GM12865 (cell line): ENCODE measurements at regions not wholly inside any gene's neighbourhood (a gene's known extent, or its start where the extent isn't known, plus 50 kb on each side); places are given as distances from the start of the nearest gene placed in this dataset.

Experiments used
- DNase-seq: peaks from one replicate; pipeline ENCODE4 v3.0.0; 2010; ENCODE audit warnings: low read depth
- H3K4me3 ChIP-seq: 2 replicates; pipeline ENCODE4 v1.5.1; 2011; ENCODE audit warnings: mild to moderate bottlenecking, low read depth, low read length, control low read depth
- TF ChIP-seq, protein P1 (sequence below): IDR thresholded peaks from 2 replicates; pipeline ENCODE4 v1.5.1; 2011; ENCODE audit warnings: low read length, control low read depth, low read depth, inconsistent platforms; ENCODE audit not compliant: insufficient read depth; ENCODE audit errors: missing control alignments

DNA sequence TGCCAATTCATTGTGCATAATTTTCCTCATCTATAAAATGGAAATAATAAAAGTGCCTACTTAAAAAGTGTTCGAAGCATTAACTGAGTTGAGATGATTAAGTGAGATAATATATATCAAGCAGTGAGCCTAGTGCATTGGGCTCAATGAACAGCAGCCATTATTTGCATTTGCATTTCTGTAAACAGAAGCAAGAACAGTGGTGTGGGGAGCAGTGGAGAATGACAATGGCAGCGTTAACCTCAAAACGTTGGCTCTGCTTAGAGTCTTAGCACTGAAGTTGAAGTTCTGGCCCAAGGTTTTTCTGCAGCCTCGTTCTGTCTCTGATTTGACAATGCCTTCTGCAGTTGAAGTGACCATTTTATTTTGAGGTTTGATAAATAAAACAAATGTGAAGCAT is 466.3 kb upstream of the ONECUT1 start:
- H3K4me3 ChIP-seq, result no peak overlapping the region
- TF ChIP-seq, protein P1, sequence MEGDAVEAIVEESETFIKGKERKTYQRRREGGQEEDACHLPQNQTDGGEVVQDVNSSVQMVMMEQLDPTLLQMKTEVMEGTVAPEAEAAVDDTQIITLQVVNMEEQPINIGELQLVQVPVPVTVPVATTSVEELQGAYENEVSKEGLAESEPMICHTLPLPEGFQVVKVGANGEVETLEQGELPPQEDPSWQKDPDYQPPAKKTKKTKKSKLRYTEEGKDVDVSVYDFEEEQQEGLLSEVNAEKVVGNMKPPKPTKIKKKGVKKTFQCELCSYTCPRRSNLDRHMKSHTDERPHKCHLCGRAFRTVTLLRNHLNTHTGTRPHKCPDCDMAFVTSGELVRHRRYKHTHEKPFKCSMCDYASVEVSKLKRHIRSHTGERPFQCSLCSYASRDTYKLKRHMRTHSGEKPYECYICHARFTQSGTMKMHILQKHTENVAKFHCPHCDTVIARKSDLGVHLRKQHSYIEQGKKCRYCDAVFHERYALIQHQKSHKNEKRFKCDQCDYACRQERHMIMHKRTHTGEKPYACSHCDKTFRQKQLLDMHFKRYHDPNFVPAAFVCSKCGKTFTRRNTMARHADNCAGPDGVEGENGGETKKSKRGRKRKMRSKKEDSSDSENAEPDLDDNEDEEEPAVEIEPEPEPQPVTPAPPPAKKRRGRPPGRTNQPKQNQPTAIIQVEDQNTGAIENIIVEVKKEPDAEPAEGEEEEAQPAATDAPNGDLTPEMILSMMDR, result no peak

DNA sequence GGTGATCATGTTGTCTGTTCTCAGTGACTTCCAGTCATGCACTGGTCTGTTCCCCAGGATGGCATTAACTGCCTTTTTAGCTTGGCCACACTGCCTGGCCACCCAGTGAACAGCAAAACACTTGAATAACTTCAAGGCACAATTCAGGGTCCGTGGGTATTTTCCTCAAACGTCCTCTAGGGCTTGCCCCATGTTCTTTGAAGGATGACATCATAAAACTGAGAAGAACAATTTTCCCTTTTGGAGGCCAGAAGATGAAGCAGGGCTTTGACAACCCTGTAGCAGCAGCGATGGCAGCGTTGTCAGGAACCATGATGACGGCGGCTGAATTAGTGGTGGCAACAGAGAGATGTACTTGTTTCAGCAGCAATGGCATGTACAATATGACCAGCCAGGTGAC is 465.9 kb upstream of the ONECUT1 start:
- no peak for DNase-seq
- TF ChIP-seq, protein P1, result no peak

More for the DNA sequence above, 466.3 kb upstream of the ONECUT1 start:
- no peak for DNase-seq

DNA sequence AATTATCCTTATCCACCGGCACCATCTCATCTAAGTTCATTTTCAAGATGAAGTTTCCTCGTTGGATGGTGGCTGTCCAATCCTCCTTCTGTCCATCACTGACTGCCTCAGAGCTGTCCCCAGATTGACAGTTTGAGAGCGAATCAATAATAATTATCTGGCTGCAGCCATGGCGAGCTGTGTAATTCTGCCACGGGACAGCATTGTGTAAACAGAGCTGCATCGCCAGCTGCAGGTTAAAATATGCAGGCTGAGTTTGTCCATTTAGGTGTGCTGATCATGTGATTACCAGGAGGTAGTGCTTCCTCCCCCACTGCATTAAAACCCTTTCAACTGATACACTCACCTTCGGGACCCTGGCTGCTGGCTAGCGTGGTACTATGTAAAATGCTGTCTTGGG is 461.9 kb upstream of the ONECUT1 start:
- no peak for DNase-seq
- no peak overlapping the region for H3K4me3 ChIP-seq
- TF ChIP-seq, protein P1, result no peak

More for the DNA sequence above, 465.9 kb upstream of the ONECUT1 start:
- no peak overlapping the region for H3K4me3 ChIP-seq

DNA sequence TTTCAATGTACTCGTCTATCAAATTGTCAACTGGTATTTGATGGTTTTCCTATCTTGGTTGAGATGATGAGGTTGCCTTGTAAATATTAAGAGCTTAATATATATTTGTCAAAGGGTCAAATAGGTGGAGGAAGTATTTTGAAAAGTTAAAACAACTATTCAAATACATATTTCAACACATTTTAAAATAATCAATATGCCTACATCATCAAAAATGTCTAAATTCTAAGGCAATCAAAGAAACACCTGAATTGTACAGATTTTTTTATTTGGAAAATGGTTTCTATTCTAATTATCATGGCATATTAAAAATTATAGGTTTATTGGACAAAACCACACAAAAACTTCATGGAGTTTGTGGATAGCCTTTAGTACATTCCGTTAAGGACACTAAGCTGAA is 461.4 kb upstream of the ONECUT1 start:
- H3K4me3 ChIP-seq, result no peak overlapping the region
- no peak for DNase-seq
- TF ChIP-seq, protein P1, result no peak

DNA sequence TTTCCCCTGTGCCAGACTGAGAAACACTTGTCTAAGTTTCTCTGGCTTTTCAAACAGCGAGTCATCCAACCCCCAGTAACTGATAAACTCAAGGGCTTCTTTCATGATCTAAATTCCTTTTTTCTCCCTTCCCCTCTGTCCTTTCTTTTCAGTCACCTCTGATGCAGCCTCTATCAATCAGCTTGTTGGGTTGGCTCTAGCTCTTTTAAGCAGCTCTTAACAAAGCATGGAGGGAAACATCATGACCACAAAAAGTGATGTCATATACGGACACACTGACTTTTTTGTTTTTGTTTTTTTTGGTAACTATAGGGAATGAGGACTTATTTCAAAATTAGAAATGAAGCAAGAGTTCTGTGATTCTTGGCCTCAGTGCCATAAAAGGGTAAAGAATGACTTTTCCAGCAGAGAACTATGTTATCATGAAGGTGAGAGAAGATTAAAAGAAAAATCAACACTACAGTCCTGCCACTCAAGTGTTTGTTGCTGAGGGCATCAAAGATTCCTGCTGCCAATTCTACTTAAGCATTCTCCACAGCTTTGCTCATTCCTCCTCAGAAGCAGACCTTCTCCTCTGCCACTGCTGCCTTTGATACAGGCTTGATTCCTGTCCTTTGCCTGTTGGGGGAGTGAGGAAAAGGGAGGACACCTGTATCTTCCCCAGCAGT is 457.0 kb upstream of the ONECUT1 start:
- no peak overlapping the region for H3K4me3 ChIP-seq
- no peak for DNase-seq
- TF ChIP-seq, protein P1, result no peak

DNA sequence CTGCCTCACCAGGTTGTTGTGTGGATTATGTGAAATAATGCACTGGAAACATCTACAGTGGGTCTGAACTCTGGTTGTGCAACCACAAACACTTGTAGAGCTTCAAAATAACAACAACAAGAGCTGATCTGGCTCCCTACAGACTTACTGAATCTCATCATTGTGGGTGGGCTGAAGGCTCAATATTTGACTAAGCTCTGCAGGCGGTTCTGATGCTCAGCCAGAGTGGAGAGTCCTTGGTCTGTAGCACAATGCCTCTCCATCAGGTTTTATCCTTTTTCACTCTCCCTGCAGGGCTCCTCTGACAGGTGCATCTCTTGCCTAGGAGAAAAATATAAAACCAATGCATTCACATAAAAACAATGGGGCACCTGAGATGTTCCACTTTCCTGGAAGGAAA is 456.3 kb upstream of the ONECUT1 start:
- no peak overlapping the region for H3K4me3 ChIP-seq

More for the DNA sequence above, 456.3 kb upstream of the ONECUT1 start:
- TF ChIP-seq, protein P1, result no peak
- no peak for DNase-seq
